ENCODE measurements at regions not wholly inside any gene's neighbourhood (a gene's known extent, or its start where the extent isn't known, plus 50 kb on each side); places are given as distances from the start of the nearest gene placed in this dataset.
A peak's percentile ranks its signal among the peaks of the same experiment; 100 is the strongest.

DNA sequence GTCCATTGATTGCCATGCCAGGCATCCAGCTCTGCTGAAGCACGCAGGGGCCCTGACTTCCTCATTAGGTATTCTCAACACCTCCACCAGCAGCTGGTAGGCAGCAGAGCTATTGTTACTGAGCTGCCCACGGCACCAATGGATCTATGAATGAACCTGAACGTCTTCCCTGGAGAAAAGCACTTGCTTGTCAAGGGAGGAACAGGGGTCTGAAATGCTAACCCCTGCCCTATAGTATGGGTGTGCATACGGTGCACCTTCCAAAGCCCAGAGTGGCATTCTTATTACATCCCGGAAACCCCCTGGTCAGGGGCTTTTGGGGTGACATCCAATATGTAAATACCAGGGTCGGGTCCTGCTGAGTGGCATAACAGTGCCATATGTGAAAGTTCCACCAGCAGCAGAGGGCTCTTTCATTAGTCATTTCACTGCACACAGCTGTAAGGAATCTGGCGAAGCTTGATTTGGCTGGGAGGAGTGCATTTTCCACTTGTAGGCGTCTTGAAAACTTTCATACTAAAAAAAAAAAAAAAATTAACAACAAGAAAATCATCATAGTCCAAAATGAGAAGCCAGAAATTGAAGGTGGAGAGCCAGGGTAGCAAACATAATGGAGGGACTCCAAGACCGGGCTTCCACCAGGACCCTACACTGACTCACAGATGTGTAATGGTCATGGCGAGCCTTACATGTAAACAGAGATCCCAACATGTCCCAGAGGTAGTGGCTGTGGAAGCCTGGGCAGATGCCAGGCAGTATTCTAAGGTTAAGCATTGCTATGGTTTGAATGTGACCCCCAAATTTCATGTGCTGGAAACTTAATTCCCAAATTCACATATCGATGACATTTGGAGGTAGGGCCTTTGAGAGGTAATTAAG lies 58.8 kb upstream of the PRDX6 start:
- no peak for DNase-seq (ENCODE audit: low spot score in 2 of 2)
- intact Hi-C loops (cut with DNase I): no loop called here
- H3K9me3 ChIP-seq: no peaks in the 10 kb centered on the region
- no peaks in the 10 kb centered on the region for H3K4me1 ChIP-seq
- no peak overlapping the region for H3K27ac ChIP-seq
- no peak overlapping the region for H3K4me3 ChIP-seq
- TF ChIP-seq CTCF (IDR thresholded peaks at IDR 0.05): no peak
- H3K36me3 ChIP-seq: peaks cover 0 to 3% of the 10 kb centered on the region in 2 donors
- H3K27me3 ChIP-seq: no peaks in the 10 kb centered on the region

DNA sequence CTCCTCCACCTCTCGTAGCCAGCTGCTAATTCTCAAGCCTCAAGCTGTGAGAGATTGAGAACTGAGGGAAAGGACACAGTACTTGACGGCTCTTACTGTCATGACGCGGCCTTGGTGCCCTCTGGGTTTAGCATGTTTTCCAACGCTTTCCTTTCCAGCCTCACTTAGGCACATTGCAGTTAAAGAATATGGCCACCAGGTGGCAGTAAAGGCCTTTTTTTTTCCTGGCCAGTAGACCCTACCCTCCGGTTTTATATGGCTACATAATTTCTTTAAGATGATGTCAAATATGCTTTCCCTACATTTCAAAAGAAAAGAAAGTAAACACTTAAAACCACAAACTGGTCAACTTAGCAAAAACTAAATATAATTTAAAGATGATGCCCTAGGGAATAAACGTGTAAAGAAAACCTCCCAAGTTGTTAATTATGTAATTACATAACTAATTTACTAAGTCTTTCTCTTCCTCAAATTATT lies 56.8 kb upstream of the PRDX6 start:
- DNase-seq (ENCODE audit: low spot score in 2 of 2): peak in 1 of 2 donors; percentile 69
- peak; percentile 56 to 80 (median 72) for TF ChIP-seq CTCF (IDR thresholded peaks at IDR 0.05)
- Histone ChIP-seq H3K27me3 (no peaks in the 10 kb centered on the region), H3K4me1 (no peaks in the 10 kb centered on the region), H3K4me3 (peak overlapping the region in 1 of 2 donors; percentile 16), H3K27ac (no peak overlapping the region), H3K9me3 (no peaks in the 10 kb centered on the region), H3K36me3 (peaks cover 0 to 3% of the 10 kb centered on the region in 2 donors)
- intact Hi-C loops (cut with DNase I): loop anchor here (2.0 to 10.0 kb wide), 2 partner anchors 448 to 604 kb away; partner anchors contain the start of genes RC3H1 and ZBTB37

- Histone ChIP-seq H3K9me3 (no peaks in the 10 kb centered on the region), H3K27me3 (no peaks in the 10 kb centered on the region), H3K36me3 (peaks cover 0 to 3% of the 10 kb centered on the region in 2 donors), H3K4me3 (no peak overlapping the region), H3K27ac (no peak overlapping the region), H3K4me1 (no peaks in the 10 kb centered on the region)
- no peak for TF ChIP-seq CTCF (IDR thresholded peaks at IDR 0.05)
- intact Hi-C loops (cut with DNase I): loop anchor here (2.0 to 10.0 kb wide), 2 partner anchors 448 to 604 kb away; partner anchors contain the start of genes RC3H1 and ZBTB37
- DNase-seq (ENCODE audit: low spot score in 2 of 2): no peak
These were observed 55.8 kb upstream of the PRDX6 start for GRCh38 chr1:173421286-173421685.

GRCh38 chr1:173421789-173422188 lies 55.3 kb upstream of the PRDX6 start:
- DNase-seq (ENCODE audit: low spot score in 2 of 2): no peak
- no peak overlapping the region for H3K4me3 ChIP-seq
- peaks cover 0 to 3% of the 10 kb centered on the region in 2 donors for H3K36me3 ChIP-seq
- no peak overlapping the region for H3K27ac ChIP-seq
- no peak for TF ChIP-seq CTCF (IDR thresholded peaks at IDR 0.05)
- no peaks in the 10 kb centered on the region for H3K9me3 ChIP-seq
- H3K27me3 ChIP-seq: no peaks in the 10 kb centered on the region
- H3K4me1 ChIP-seq: no peaks in the 10 kb centered on the region
- intact Hi-C loops (cut with DNase I): loop anchor here (2.0 to 10.0 kb wide), 2 partner anchors 447 to 603 kb away; partner anchors contain the start of genes RC3H1 and ZBTB37

DNA sequence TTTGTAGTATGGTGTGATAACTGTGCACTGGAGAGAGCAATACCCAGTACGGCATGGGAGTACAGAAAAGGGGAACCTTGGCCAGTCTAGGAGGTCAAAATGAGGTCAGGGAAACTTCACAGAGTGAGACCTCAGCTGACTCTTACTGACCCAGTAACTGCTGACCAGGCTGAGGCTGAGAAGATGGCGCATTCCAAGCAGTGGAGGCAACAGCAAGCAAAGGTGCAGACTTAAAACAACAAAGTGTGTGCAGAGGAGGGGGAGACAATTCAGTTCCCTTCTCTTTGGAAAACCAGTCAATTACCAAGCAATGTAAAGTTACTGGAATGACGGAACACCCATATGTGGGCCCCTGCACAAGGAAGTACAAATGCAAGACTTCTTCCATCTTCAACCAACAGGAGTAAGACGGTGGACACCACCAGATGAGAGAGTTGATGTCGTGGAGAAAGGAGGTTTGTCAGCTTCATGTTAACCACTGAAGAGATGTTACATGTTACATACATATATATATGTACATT lies 54.6 kb upstream of the PRDX6 start:
- DNase-seq (ENCODE audit: low spot score in 2 of 2): no peak
- no peak overlapping the region for H3K4me3 ChIP-seq
- H3K27me3 ChIP-seq: no peaks in the 10 kb centered on the region
- no peaks in the 10 kb centered on the region for H3K4me1 ChIP-seq
- H3K36me3 ChIP-seq: peaks cover 0 to 3% of the 10 kb centered on the region in 2 donors
- H3K27ac ChIP-seq: no peak overlapping the region
- no peaks in the 10 kb centered on the region for H3K9me3 ChIP-seq
- TF ChIP-seq CTCF (IDR thresholded peaks at IDR 0.05): no peak
- intact Hi-C loops (cut with DNase I): loop anchor here (10.0 kb wide), 1 partner anchor 602 kb away; the partner anchor contains the start of gene RC3H1
